Gastrocnemius medialis (tissue), 4 donors: ENCODE measurements at regions not wholly inside any gene's neighbourhood (a gene's known extent, or its start where the extent isn't known, plus 50 kb on each side); places are given as distances from the start of the nearest gene placed in this dataset.

ENCODE experiments used
- POLR2A ChIP-seq, 2 donors: fragments of 450-650 bp; IDR thresholded peaks; one replicate each; pipeline ENCODE4 v1.6.1; 2017; ENCODE audit warnings: antibody characterized with exemption in 2 of 2, mild to moderate bottlenecking in 2 of 2, moderate library complexity in 2 of 2
- TF ChIP-seq, protein P1 (sequence below), 5 experiments: fragments of 450-650 bp in 3 of 5; fragments of 200-600 bp in 2 of 5; sonication (generic) in 2 of 5; IDR thresholded peaks in 4 of 5; conservative IDR thresholded peaks in 1 of 5; 1 replicate in 4 of 5; 2 replicates in 1 of 5; pipeline ENCODE4 v1.5.1; 2016 to 2019; ENCODE audit warnings: antibody characterized with exemption in 5 of 5, mild to moderate bottlenecking in 3 of 5, moderate library complexity in 3 of 5

GRCh38 chr16:54510685-54511221 lies 224.2 kb upstream of the IRX3 start:
- TF ChIP-seq, protein P1, sequence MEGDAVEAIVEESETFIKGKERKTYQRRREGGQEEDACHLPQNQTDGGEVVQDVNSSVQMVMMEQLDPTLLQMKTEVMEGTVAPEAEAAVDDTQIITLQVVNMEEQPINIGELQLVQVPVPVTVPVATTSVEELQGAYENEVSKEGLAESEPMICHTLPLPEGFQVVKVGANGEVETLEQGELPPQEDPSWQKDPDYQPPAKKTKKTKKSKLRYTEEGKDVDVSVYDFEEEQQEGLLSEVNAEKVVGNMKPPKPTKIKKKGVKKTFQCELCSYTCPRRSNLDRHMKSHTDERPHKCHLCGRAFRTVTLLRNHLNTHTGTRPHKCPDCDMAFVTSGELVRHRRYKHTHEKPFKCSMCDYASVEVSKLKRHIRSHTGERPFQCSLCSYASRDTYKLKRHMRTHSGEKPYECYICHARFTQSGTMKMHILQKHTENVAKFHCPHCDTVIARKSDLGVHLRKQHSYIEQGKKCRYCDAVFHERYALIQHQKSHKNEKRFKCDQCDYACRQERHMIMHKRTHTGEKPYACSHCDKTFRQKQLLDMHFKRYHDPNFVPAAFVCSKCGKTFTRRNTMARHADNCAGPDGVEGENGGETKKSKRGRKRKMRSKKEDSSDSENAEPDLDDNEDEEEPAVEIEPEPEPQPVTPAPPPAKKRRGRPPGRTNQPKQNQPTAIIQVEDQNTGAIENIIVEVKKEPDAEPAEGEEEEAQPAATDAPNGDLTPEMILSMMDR (IDR thresholded peaks at IDR 0.05 in 4 of 5, conservative IDR thresholded peaks at IDR 0.05 in 1 of 5) = no peak
- no peak for TF ChIP-seq POLR2A (IDR thresholded peaks at IDR 0.05)
